HEK293T (cell line): ENCODE measurements at regions not wholly inside any gene's neighbourhood (a gene's known extent, or its start where the extent isn't known, plus 50 kb on each side); places are given as distances from the start of the nearest gene placed in this dataset.

Experiments used
- ARNT ChIP-seq: fragments of 450-650 bp; IDR thresholded peaks from 2 replicates; pipeline ENCODE4 v1.6.1; 2017; ENCODE audit warnings: mild to moderate bottlenecking
- FOXA1 ChIP-seq: fragments of 450-650 bp; IDR thresholded peaks from 2 replicates; pipeline ENCODE4 v1.6.1; 2016; ENCODE audit warnings: mild to moderate bottlenecking
- HDGF ChIP-seq: fragments of 450-650 bp; IDR thresholded peaks from 2 replicates; pipeline ENCODE4 v1.6.1; 2017; ENCODE audit warnings: antibody characterized with exemption, borderline replicate concordance

DNA sequence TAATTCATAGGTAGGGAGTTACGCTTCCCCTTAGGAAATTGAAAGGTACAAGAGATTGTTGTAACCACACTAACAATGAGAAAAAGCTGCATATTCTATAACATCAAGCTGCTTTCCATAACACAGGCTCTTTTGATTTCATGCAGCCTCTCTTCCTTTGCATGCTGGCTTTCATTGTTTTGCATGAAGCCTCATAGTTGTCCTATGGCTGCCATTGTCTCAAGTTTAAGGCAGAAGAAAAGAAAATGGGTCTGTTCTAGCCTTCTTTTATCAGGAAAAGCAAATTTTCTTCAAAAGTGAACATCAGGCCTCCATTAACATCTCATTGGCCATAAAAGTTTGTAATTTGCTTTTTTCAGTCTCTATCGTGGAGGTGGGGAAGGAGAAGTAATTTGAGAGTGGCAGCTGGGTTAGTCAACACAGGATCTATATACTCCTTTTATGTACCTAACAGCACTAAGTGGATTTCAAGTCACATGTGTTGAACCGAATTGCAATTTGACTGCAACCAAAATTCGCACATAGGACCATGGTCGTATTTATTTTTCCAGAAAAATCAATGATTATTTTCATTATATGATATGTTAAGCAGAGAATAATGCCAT lies 248.5 kb upstream of the RND3 start:
- no peak for TF ChIP-seq ARNT
- TF ChIP-seq FOXA1, result no peak
- TF ChIP-seq HDGF, result no peak
